SK-N-MC (cell line): ENCODE measurements at regions not wholly inside any gene's neighbourhood (a gene's known extent, or its start where the extent isn't known, plus 50 kb on each side); places are given as distances from the start of the nearest gene placed in this dataset.

Experiments used
- DNase-seq: peaks from one replicate; pipeline ENCODE4 v3.0.0-alpha.2; 2011; ENCODE audit warnings: low read depth, low spot score
- H3K27ac ChIP-seq: fragments of 200-600 bp; sonication (generic); 2 replicates; pipeline ENCODE4 v1.5.1; 2016; ENCODE audit warnings: mixed run types
- H3K36me3 ChIP-seq: fragments of 200-600 bp; sonication (generic); 2 replicates; pipeline ENCODE4 v1.6.1; 2017; ENCODE audit warnings: antibody characterized with exemption, low read length, mixed read lengths; ENCODE audit not compliant: insufficient read depth
- H3K4me3 ChIP-seq: fragments of 200-600 bp; sonication (generic); 2 replicates; pipeline ENCODE4 v1.5.1; 2016
- H3K9ac ChIP-seq: fragments of 200-600 bp; sonication (generic); 2 replicates; pipeline ENCODE4 v1.8.0; 2017; ENCODE audit warnings: mixed run types, mixed read lengths; ENCODE audit not compliant: insufficient read length
- H3K9me3 ChIP-seq: fragments of 200-600 bp; sonication (generic); 2 replicates; pipeline ENCODE4 v1.6.1; 2017; ENCODE audit warnings: low read depth, mild to moderate bottlenecking, antibody characterized with exemption, low read length, moderate library complexity, mixed read lengths
- EZH2 ChIP-seq: fragments of 200-600 bp; sonication (generic); IDR thresholded peaks from one replicate; pipeline ENCODE4 v1.6.1; 2017; ENCODE audit warnings: antibody characterized with exemption
- FOXP2 ChIP-seq: optimal IDR thresholded peaks from 2 replicates; pipeline ENCODE3; 2011; ENCODE audit warnings: mild to moderate bottlenecking, moderate library complexity; ENCODE audit not compliant: insufficient read depth; ENCODE audit errors: extremely low read length, control extremely low read depth
- POLR2AphosphoS5 ChIP-seq: IDR thresholded peaks from 2 replicates; pipeline ENCODE4 v1.6.1; 2012; ENCODE audit warnings: mild to moderate bottlenecking, low read depth, low read length, borderline replicate concordance

GRCh38 chr15:61750271-61751084 lies 309.8 kb downstream of the VPS13C start:
- no peak overlapping the region for H3K27ac ChIP-seq

GRCh38 chr15:61749169-61749568 lies 311.1 kb downstream of the VPS13C start:
- no peak overlapping the region for H3K4me3 ChIP-seq
- no peaks in the 10 kb centered on the region for H3K9me3 ChIP-seq

More at GRCh38 chr15:61750271-61751084, 309.8 kb downstream of the VPS13C start:
- no peak overlapping the region for H3K4me3 ChIP-seq
- H3K9me3 ChIP-seq, result no peaks in the 10 kb centered on the region
- no peak for TF ChIP-seq FOXP2
- no peak for TF ChIP-seq EZH2
- TF ChIP-seq POLR2AphosphoS5, result no peak
- H3K36me3 ChIP-seq, result no peaks in the 10 kb centered on the region
- no peak for DNase-seq
- H3K9ac ChIP-seq, result no peak overlapping the region

GRCh38 chr15:61748529-61748928 lies 311.7 kb downstream of the VPS13C start:
- TF ChIP-seq EZH2 (no peak), FOXP2 (no peak), POLR2AphosphoS5 (no peak)
- no peak overlapping the region for H3K27ac ChIP-seq
- H3K9me3 ChIP-seq, result no peaks in the 10 kb centered on the region
- DNase-seq, result no peak
- H3K36me3 ChIP-seq, result no peaks in the 10 kb centered on the region
- no peak overlapping the region for H3K4me3 ChIP-seq
- no peak overlapping the region for H3K9ac ChIP-seq

More at GRCh38 chr15:61749169-61749568, 311.1 kb downstream of the VPS13C start:
- no peak overlapping the region for H3K9ac ChIP-seq
- H3K36me3 ChIP-seq, result no peaks in the 10 kb centered on the region
- DNase-seq, result no peak
- no peak overlapping the region for H3K27ac ChIP-seq
- TF ChIP-seq POLR2AphosphoS5, result no peak
- no peak for TF ChIP-seq FOXP2

- Histone ChIP-seq H3K9me3 (no peaks in the 10 kb centered on the region), H3K27ac (peak overlapping the region; percentile 80), H3K9ac (no peak overlapping the region), H3K36me3 (no peaks in the 10 kb centered on the region), H3K4me3 (peak overlapping the region; percentile 36)
- TF ChIP-seq FOXP2 (no peak), POLR2AphosphoS5 (peak; percentile 20; the same call in 1 of the 2 replicates)
- peak; percentile 96 for DNase-seq
Observed at GRCh38 chr15:61746589-61746988, 313.7 kb downstream of the VPS13C start.

GRCh38 chr15:61743345-61743909 lies 316.8 kb downstream of the VPS13C start:
- no peak for TF ChIP-seq EZH2
- TF ChIP-seq POLR2AphosphoS5, result no peak
- TF ChIP-seq FOXP2, result no peak
- H3K9me3 ChIP-seq, result no peaks in the 10 kb centered on the region
- no peak for DNase-seq
- H3K9ac ChIP-seq, result no peak overlapping the region
- no peak overlapping the region for H3K27ac ChIP-seq
- H3K36me3 ChIP-seq, result no peaks in the 10 kb centered on the region
- H3K4me3 ChIP-seq, result no peak overlapping the region

- Histone ChIP-seq H3K27ac (no peak overlapping the region), H3K4me3 (no peak overlapping the region), H3K9ac (no peak overlapping the region), H3K36me3 (no peaks in the 10 kb centered on the region), H3K9me3 (no peaks in the 10 kb centered on the region)
- DNase-seq, result no peak
- TF ChIP-seq FOXP2, result no peak
- TF ChIP-seq POLR2AphosphoS5, result no peak
- TF ChIP-seq EZH2, result no peak
Observed at GRCh38 chr15:61742591-61742990, 317.7 kb downstream of the VPS13C start.

GRCh38 chr15:61736790-61737189 lies 323.5 kb downstream of the VPS13C start:
- H3K9ac ChIP-seq, result no peak overlapping the region
- no peak for TF ChIP-seq FOXP2
- no peak for TF ChIP-seq POLR2AphosphoS5
- TF ChIP-seq EZH2, result no peak
- H3K9me3 ChIP-seq, result no peaks in the 10 kb centered on the region
- no peak overlapping the region for H3K4me3 ChIP-seq
- no peaks in the 10 kb centered on the region for H3K36me3 ChIP-seq
- DNase-seq, result no peak
- no peak overlapping the region for H3K27ac ChIP-seq

GRCh38 chr15:61731099-61731498 lies 329.1 kb downstream of the VPS13C start:
- TF ChIP-seq POLR2AphosphoS5 (no peak; the same call in 1 of the 2 replicates), EZH2 (no peak), FOXP2 (no peak)
- Histone ChIP-seq H3K9me3 (no peaks in the 10 kb centered on the region), H3K9ac (peak overlapping the region; percentile 44), H3K36me3 (no peaks in the 10 kb centered on the region), H3K27ac (peak overlapping the region; percentile 82), H3K4me3 (peak overlapping the region; percentile 68)
- DNase-seq, result peak; percentile 85
